GM10248 (cell line): ENCODE measurements at regions not wholly inside any gene's neighbourhood (a gene's known extent, or its start where the extent isn't known, plus 50 kb on each side); places are given as distances from the start of the nearest gene placed in this dataset.
"Not testable (repeated sequence)": the region's sequence is repeated elsewhere in the genome, so short reads cannot be mapped to it uniquely, and the experiment has no call there.

Source experiments
- CTCF ChIA-PET: fragments of 300-600 bp; sonication (Branson Sonifier 250); formaldehyde crosslinking; extraction: SDS; loops from one replicate; lab custom pipeline; 2021; ENCODE audit warnings: antibody characterized with exemption; lab: Yijun Ruan, JAX
- POLR2A ChIA-PET: fragments of 350-650 bp; sonication (Branson Sonifier 250); formaldehyde crosslinking; extraction: SDS; loops from one replicate; lab custom pipeline; 2020; ENCODE audit warnings: antibody characterized with exemption; lab: Yijun Ruan, JAX
- DNase-seq: peaks from one replicate; pipeline ENCODE4 v3.0.0; 2012; ENCODE audit errors: extremely low spot score
- CTCF ChIP-seq: IDR thresholded peaks from 2 replicates; pipeline ENCODE4 v1.5.1; 2012; ENCODE audit warnings: mild to moderate bottlenecking, low read depth; ENCODE audit errors: extremely low read depth, missing control alignments, control extremely low read depth

GRCh38 chr17:36687736-36688135, 86.4 kb downstream of the MRM1 start:
- CTCF ChIA-PET: no interaction called here
- POLR2A ChIA-PET: no interaction called here
- TF ChIP-seq CTCF: no peak

GRCh38 chr17:36689089-36689667, 87.8 kb downstream of the MRM1 start:
- POLR2A ChIA-PET: no interaction called here
- CTCF ChIA-PET: no interaction called here
- no peak for TF ChIP-seq CTCF
- DNase-seq: no peak

More at GRCh38 chr17:36687736-36688135, 86.4 kb downstream of the MRM1 start:
- DNase-seq: no peak

GRCh38 chr17:36690190-36690589, 88.8 kb downstream of the MRM1 start:
- no peak for DNase-seq
- TF ChIP-seq CTCF: no peak
- CTCF ChIA-PET: no interaction called here
- POLR2A ChIA-PET: no interaction called here

- TF ChIP-seq CTCF: no peak
- no peak for DNase-seq
- POLR2A ChIA-PET: no interaction called here
- CTCF ChIA-PET: no interaction called here
Measured at GRCh38 chr17:36691606-36692005, 90.2 kb downstream of the MRM1 start.

DNA sequence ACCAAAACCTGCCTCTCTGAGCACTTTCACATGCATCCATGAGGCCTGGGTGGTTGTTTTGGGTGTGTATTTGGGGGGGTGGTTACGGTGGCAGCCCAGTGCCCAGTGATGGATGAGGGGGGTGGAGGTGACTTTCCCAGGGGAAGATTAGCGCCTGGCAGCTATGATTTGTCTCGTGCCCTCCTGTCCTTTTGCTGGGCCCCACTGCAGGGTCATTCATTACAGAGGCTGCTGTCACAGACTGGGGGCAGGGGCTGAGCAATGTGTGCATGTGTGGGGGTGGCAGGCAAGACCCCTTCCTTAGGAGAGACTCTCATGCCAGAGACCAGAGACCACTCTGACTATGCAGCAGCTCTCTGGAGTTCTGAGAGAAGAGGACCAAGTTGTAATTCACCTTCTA, 93.7 kb downstream of the MRM1 start:
- TF ChIP-seq CTCF: no peak
- no peak for DNase-seq
- ChIA-PET CTCF (no interaction called here), POLR2A (no interaction called here)

- DNase-seq, CTCF ChIA-PET, POLR2A ChIA-PET: not testable (repeated sequence)
Measured at GRCh38 chr17:36695710-36696109, 94.3 kb downstream of the MRM1 start.

GRCh38 chr17:36696805-36697204, 95.4 kb downstream of the MRM1 start:
- no peak for TF ChIP-seq CTCF
- ChIA-PET CTCF (no interaction called here), POLR2A (no interaction called here)
- no peak for DNase-seq
